ENCODE measurements at regions not wholly inside any gene's neighbourhood (a gene's known extent, or its start where the extent isn't known, plus 50 kb on each side); places are given as distances from the start of the nearest gene placed in this dataset.
"Not testable (repeated sequence)": the region's sequence is repeated elsewhere in the genome, so short reads cannot be mapped to it uniquely, and the experiment has no call there.

GRCh38 chrX:31014474-31014873 lies 57.4 kb downstream of the FTHL17 start:
- H3K36me3 ChIP-seq; H3K27ac ChIP-seq; intact Hi-C loops (cut with DNase I); H3K9me3 ChIP-seq; ATAC-seq; H3K4me3 ChIP-seq; DNase-seq; H3K4me1 ChIP-seq; H3K27me3 ChIP-seq: not testable (repeated sequence)
- 91 to 96% methylated on average over 11 of the region's 11 CpGs for WGBS, 2 donors

- TF ChIP-seq CTCF (IDR thresholded peaks at IDR 0.05), result no peak
- WGBS, 2 donors, result 79 to 81% methylated on average over 6 of the region's 6 CpGs
- H3K27me3 ChIP-seq, result peaks cover 0 to 8% (median 0%) of the 10 kb centered on the region in 7 donors
- H3K4me3 ChIP-seq, result no peak overlapping the region
- DNase-seq, result no peak
- H3K9me3 ChIP-seq, result no peaks in the 10 kb centered on the region
- intact Hi-C loops (cut with DNase I), result no loop called here
- ATAC-seq, result no peak
- H3K27ac ChIP-seq, result no peak overlapping the region
- H3K4me1 ChIP-seq, result no peaks in the 10 kb centered on the region
- no peaks in the 10 kb centered on the region for H3K36me3 ChIP-seq
These were observed 59.3 kb downstream of the FTHL17 start for GRCh38 chrX:31012509-31013025.

GRCh38 chrX:31007321-31007720 lies 64.5 kb downstream of the FTHL17 start:
- WGBS, 2 donors, result 65 to 68% methylated on average over 4 of the region's 4 CpGs
- Histone ChIP-seq H3K36me3 (no peaks in the 10 kb centered on the region), H3K4me3 (no peak overlapping the region), H3K27ac (no peak overlapping the region), H3K9me3 (no peaks in the 10 kb centered on the region), H3K4me1 (no peaks in the 10 kb centered on the region), H3K27me3 (peaks cover 0 to 13% (median 0%) of the 10 kb centered on the region in 7 donors)
- no peak for ATAC-seq
- intact Hi-C loops (cut with DNase I), result no loop called here
- TF ChIP-seq CTCF (IDR thresholded peaks at IDR 0.05), result no peak
- DNase-seq, result no peak

- no peaks in the 10 kb centered on the region for H3K36me3 ChIP-seq
- WGBS, 2 donors, result 81 to 90% methylated on average over 2 of the region's 2 CpGs
- no peak for DNase-seq
- H3K4me3 ChIP-seq, result no peak overlapping the region
- no peak for TF ChIP-seq CTCF (IDR thresholded peaks at IDR 0.05)
- no peaks in the 10 kb centered on the region for H3K4me1 ChIP-seq
- intact Hi-C loops (cut with DNase I), result no loop called here
- H3K27me3 ChIP-seq, result peaks cover 0 to 13% (median 0%) of the 10 kb centered on the region in 7 donors
- H3K9me3 ChIP-seq, result no peaks in the 10 kb centered on the region
- H3K27ac ChIP-seq, result no peak overlapping the region
- no peak for ATAC-seq
These were observed 65.8 kb downstream of the FTHL17 start for GRCh38 chrX:31006027-31006426.

- peaks cover 0 to 8% (median 0%) of the 10 kb centered on the region in 7 donors for H3K27me3 ChIP-seq
- DNase-seq (no peak), ATAC-seq (no peak)
- WGBS, 2 donors, result 36 to 47% methylated on average over 6 of the region's 6 CpGs
- no peaks in the 10 kb centered on the region for H3K36me3 ChIP-seq
- no peak overlapping the region for H3K4me3 ChIP-seq
- no peak for TF ChIP-seq CTCF (IDR thresholded peaks at IDR 0.05)
- no peaks in the 10 kb centered on the region for H3K9me3 ChIP-seq
- H3K4me1 ChIP-seq, result peaks cover 0 to 2% (median 0%) of the 10 kb centered on the region in 9 donors
- intact Hi-C loops (cut with DNase I), result no loop called here
- H3K27ac ChIP-seq, result no peak overlapping the region
These were observed 74.4 kb downstream of the FTHL17 start for GRCh38 chrX:30997411-30997810.
